CD4-positive, alpha-beta T cell (primary cell): ENCODE measurements at regions not wholly inside any gene's neighbourhood (a gene's known extent, or its start where the extent isn't known, plus 50 kb on each side); places are given as distances from the start of the nearest gene placed in this dataset.

Source experiments
- ATAC-seq: fragments of 200-7000 bp; cut with Tn5 transposase; one replicate; pipeline ENCODE4 v1.10.0; 2022; ENCODE audit warnings: mild to moderate bottlenecking; ENCODE audit not compliant: poor library complexity
- CTCF ChIA-PET: fragments of 350-600 bp; sonication (Branson Sonifier 250); formaldehyde crosslinking; loops from one replicate; lab custom pipeline; 2021; ENCODE audit warnings: antibody characterized with exemption, inconsistent platforms; lab: Charles Lee
- POLR2A ChIA-PET: fragments of 350-600 bp; sonication (Branson Sonifier 250); formaldehyde crosslinking; loops from one replicate; lab custom pipeline; 2021; ENCODE audit warnings: antibody characterized with exemption, inconsistent platforms; lab: Charles Lee
- DNase-seq, 14 experiments: peaks; one replicate each; pipeline ENCODE4 v3.0.0-alpha.2; 2013 to 2020; ENCODE audit warnings: mixed read lengths in 2 of 14
- H3K27ac ChIP-seq, 2 donors: one replicate each; pipeline versions ENCODE4 v1.5.1 to v1.7.0; 2013; ENCODE audit warnings: low read length in 2 of 2, low read depth in 1 of 2, mild to moderate bottlenecking in 1 of 2
- H3K27me3 ChIP-seq, 2 experiments: 1 replicate in 1 of 2; 2 replicates in 1 of 2; pipeline versions ENCODE4 v1.6.1 to v1.7.0; 2013; ENCODE audit warnings: low read length in 2 of 2, control low read depth in 1 of 2, mild to moderate bottlenecking in 1 of 2, moderate library complexity in 1 of 2; ENCODE audit not compliant: insufficient read depth in 2 of 2, control insufficient read depth in 1 of 2
- H3K36me3 ChIP-seq: one replicate; pipeline ENCODE4 v1.6.1; 2013; ENCODE audit warnings: low read length, control low read depth; ENCODE audit not compliant: insufficient read depth
- H3K4me1 ChIP-seq: one replicate; pipeline ENCODE4 v1.6.1; 2013; ENCODE audit warnings: low read length, control low read depth; ENCODE audit not compliant: insufficient read depth
- H3K4me3 ChIP-seq: one replicate; pipeline ENCODE4 v1.5.1; 2013; ENCODE audit warnings: mild to moderate bottlenecking, low read length, moderate library complexity
- H3K9me3 ChIP-seq, 2 experiments: 1 replicate in 1 of 2; 2 replicates in 1 of 2; pipeline versions ENCODE4 v1.6.1 to v1.7.0; 2013; ENCODE audit warnings: low read length in 2 of 2, mild to moderate bottlenecking in 2 of 2, control low read depth in 1 of 2, moderate library complexity in 1 of 2; ENCODE audit not compliant: control insufficient read depth in 1 of 2, insufficient read depth in 1 of 2
- H3K27ac Mint-ChIP-seq: one replicate; pipeline ENCODE4 v1.8.0; 2020; ENCODE audit warnings: mixed read lengths
- H3K27me3 Mint-ChIP-seq: one replicate; pipeline ENCODE4 v1.8.0; 2021; ENCODE audit warnings: mixed read lengths
- H3K36me3 Mint-ChIP-seq: one replicate; pipeline ENCODE4 v1.8.0; 2021; ENCODE audit warnings: low read depth, mixed read lengths
- H3K4me1 Mint-ChIP-seq: one replicate; pipeline ENCODE4 v1.8.0; 2021; ENCODE audit warnings: low read depth, mixed read lengths
- H3K4me3 Mint-ChIP-seq: one replicate; pipeline ENCODE4 v1.8.0; 2020; ENCODE audit warnings: mild to moderate bottlenecking, mixed read lengths
- H3K9me3 Mint-ChIP-seq: one replicate; pipeline ENCODE4 v1.8.0; 2020; ENCODE audit warnings: mixed read lengths
- CTCF ChIP-seq: fragments of 200-600 bp; IDR thresholded peaks from one replicate; pipeline ENCODE4 v1.8.0; 2022; ENCODE audit warnings: antibody characterized with exemption, mild to moderate bottlenecking
- intact Hi-C, 2 experiments: fragments of 100-400 bp; cut with DNase I in 1 of 2; cut with micrococcal nuclease in 1 of 2; formaldehyde crosslinking; loops; one replicate each; pipeline versions ENCODE4 v1.15.1 to v1.9.0; 2023 to 2025; cut with DNase I, micrococcal nuclease

- DNase-seq (peak in 1 of 14 experiments; percentile 9), ATAC-seq (no peak)
- no peaks in the 10 kb centered on the region for H3K9me3 Mint-ChIP-seq
- Histone ChIP-seq H3K36me3 (no peaks in the 10 kb centered on the region), H3K9me3 (no peaks in the 10 kb centered on the region), H3K27ac (no peak overlapping the region), H3K4me1 (no peaks in the 10 kb centered on the region), H3K27me3 (no peaks in the 10 kb centered on the region), H3K4me3 (no peak overlapping the region)
- intact Hi-C loops: no loop called here
- ChIA-PET POLR2A (no interaction called here), CTCF (interaction anchor here (1.2 kb wide), 1 partner anchor 15 kb away, joined by 3 read pairs; no protein-coding TSS in a partner anchor)
- H3K4me1 Mint-ChIP-seq: peaks cover 7% of the 10 kb centered on the region
- no peak for TF ChIP-seq CTCF
- H3K4me3 Mint-ChIP-seq: no peak overlapping the region
- no peaks in the 10 kb centered on the region for H3K36me3 Mint-ChIP-seq
- no peak overlapping the region for H3K27ac Mint-ChIP-seq
- H3K27me3 Mint-ChIP-seq: no peaks in the 10 kb centered on the region
These were observed 153.5 kb downstream of the RPLP1 start for GRCh38 chr15:69606144-69606543.

GRCh38 chr15:69606921-69607500, 154.4 kb downstream of the RPLP1 start:
- H3K27ac Mint-ChIP-seq: no peak overlapping the region

GRCh38 chr15:69608661-69609060, 156.0 kb downstream of the RPLP1 start:
- no peaks in the 10 kb centered on the region for H3K27me3 Mint-ChIP-seq
- H3K9me3 Mint-ChIP-seq: no peaks in the 10 kb centered on the region
- H3K27ac Mint-ChIP-seq: no peak overlapping the region
- H3K36me3 Mint-ChIP-seq: no peaks in the 10 kb centered on the region
- peaks cover 7% of the 10 kb centered on the region for H3K4me1 Mint-ChIP-seq
- Histone ChIP-seq H3K27ac (no peak overlapping the region), H3K4me1 (no peaks in the 10 kb centered on the region), H3K27me3 (no peaks in the 10 kb centered on the region), H3K36me3 (no peaks in the 10 kb centered on the region), H3K9me3 (no peaks in the 10 kb centered on the region), H3K4me3 (no peak overlapping the region)
- no peak for ATAC-seq
- intact Hi-C loops: no loop called here
- POLR2A ChIA-PET: no interaction called here
- no peak overlapping the region for H3K4me3 Mint-ChIP-seq
- DNase-seq: no peak
- CTCF ChIA-PET: no interaction called here
- no peak for TF ChIP-seq CTCF

More at GRCh38 chr15:69606921-69607500, 154.4 kb downstream of the RPLP1 start:
- ATAC-seq (no peak), DNase-seq (no peak)
- Histone ChIP-seq H3K4me1 (no peaks in the 10 kb centered on the region), H3K4me3 (no peak overlapping the region), H3K36me3 (no peaks in the 10 kb centered on the region), H3K27me3 (no peaks in the 10 kb centered on the region), H3K27ac (no peak overlapping the region), H3K9me3 (no peaks in the 10 kb centered on the region)
- no peaks in the 10 kb centered on the region for H3K27me3 Mint-ChIP-seq
- H3K9me3 Mint-ChIP-seq: no peaks in the 10 kb centered on the region
- no peak for TF ChIP-seq CTCF
- CTCF ChIA-PET: no interaction called here
- POLR2A ChIA-PET: no interaction called here
- intact Hi-C loops: no loop called here
- no peaks in the 10 kb centered on the region for H3K36me3 Mint-ChIP-seq
- H3K4me3 Mint-ChIP-seq: no peak overlapping the region
- peaks cover 7% of the 10 kb centered on the region for H3K4me1 Mint-ChIP-seq
